Endothelial cell of umbilical vein (primary cell): ENCODE measurements at regions not wholly inside any gene's neighbourhood (a gene's known extent, or its start where the extent isn't known, plus 50 kb on each side); places are given as distances from the start of the nearest gene placed in this dataset.

ENCODE experiments used
- BruUV-seq: library from RNA; stranded (reverse); fragments of 400-500 nt; replicated peaks from 2 replicates; lab custom pipeline; 2021; lab: Mats Ljungman, UMichigan
- CTCF ChIA-PET: fragments of 300-600, 350-600 bp; sonication (Branson Sonifier 250); formaldehyde crosslinking; loops from one replicate; lab custom pipeline; 2021; ENCODE audit warnings: antibody characterized with exemption, inconsistent platforms; lab: Charles Lee
- POLR2A ChIA-PET: fragments of 300-600, 350-600 bp; sonication (Branson Sonifier 250); formaldehyde crosslinking; loops from one replicate; lab custom pipeline; 2021; ENCODE audit warnings: antibody characterized with exemption, inconsistent platforms; lab: Charles Lee
- DNase-seq: peaks from one replicate; pipeline ENCODE4 v3.0.0-alpha.2; 2011; ENCODE audit warnings: low read depth, low spot score
- FAIRE-seq: peaks from 2 replicates; lab custom pipeline; 2011; peaks lifted over from hg19 to GRCh38; lab: Jason Lieb, UNC
- H2AFZ ChIP-seq: 2 replicates; pipeline ENCODE4 v1.6.0; 2012; ENCODE audit warnings: low read depth, low read length, control low read depth, inconsistent platforms
- H3K27ac ChIP-seq: 2 replicates; pipeline ENCODE4 v1.5.1; 2011; ENCODE audit warnings: low read depth, mild to moderate bottlenecking, control low read depth, low read length, moderate library complexity; ENCODE audit not compliant: insufficient read depth
- H3K27me3 ChIP-seq, 2 experiments: 2 replicates each; pipeline versions ENCODE4 v1.6.0 to v1.6.1; 2011; ENCODE audit warnings: low read length in 2 of 2, mixed read lengths in 1 of 2; ENCODE audit not compliant: control insufficient read depth in 2 of 2, insufficient read depth in 2 of 2
- H3K36me3 ChIP-seq, 2 experiments: 2 replicates in 1 of 2; 3 replicates in 1 of 2; pipeline ENCODE4 v1.5.1; 2011; ENCODE audit warnings: low read length in 2 of 2, mild to moderate bottlenecking in 1 of 2, moderate library complexity in 1 of 2; ENCODE audit not compliant: control insufficient read depth in 2 of 2, insufficient read depth in 2 of 2; ENCODE audit errors: extremely low read depth in 1 of 2
- H3K4me1 ChIP-seq: 3 replicates; pipeline ENCODE4 v1.5.1; 2011; ENCODE audit warnings: mild to moderate bottlenecking, low read length; ENCODE audit not compliant: control insufficient read depth, insufficient read depth; ENCODE audit errors: extremely low read depth
- H3K4me2 ChIP-seq: 2 replicates; pipeline ENCODE4 v1.6.1; 2011; ENCODE audit warnings: low read length, control low read depth, mixed read lengths; ENCODE audit not compliant: insufficient read depth
- H3K4me3 ChIP-seq, 3 experiments: fragments of 200-600 bp in 1 of 3; sonication (generic), shearing (Covaris generic) in 1 of 3; replicated peaks in 1 of 3; 2 replicates each; pipeline ENCODE4 v1.5.1; 2011 to 2016; ENCODE audit warnings: control low read depth in 3 of 3, low read length in 3 of 3, mild to moderate bottlenecking in 2 of 3, inconsistent platforms in 1 of 3, low read depth in 1 of 3, moderate library complexity in 1 of 3; ENCODE audit not compliant: insufficient read depth in 1 of 3
- H3K79me2 ChIP-seq: 2 replicates; pipeline ENCODE4 v1.6.0; 2012; ENCODE audit warnings: low read length, inconsistent platforms; ENCODE audit not compliant: control insufficient read depth, insufficient read depth
- H3K9ac ChIP-seq: replicated peaks from 2 replicates; pipeline ENCODE3; 2011; ENCODE audit warnings: low read length, control low read depth; ENCODE audit not compliant: insufficient read depth; ENCODE audit errors: extremely low read depth
- H3K9me1 ChIP-seq: replicated peaks from 3 replicates; pipeline ENCODE4 v1.6.0; 2011; ENCODE audit warnings: mild to moderate bottlenecking, low read length; ENCODE audit not compliant: control insufficient read depth, insufficient read depth; ENCODE audit errors: extremely low read depth
- H3K9me3 ChIP-seq: replicated peaks from 2 replicates; pipeline ENCODE4 v1.5.1; 2012; ENCODE audit warnings: low read length, inconsistent platforms; ENCODE audit not compliant: control insufficient read depth, insufficient read depth
- H4K20me1 ChIP-seq: replicated peaks from 2 replicates; pipeline ENCODE3; 2011; ENCODE audit warnings: mild to moderate bottlenecking, low read length; ENCODE audit not compliant: control insufficient read depth, insufficient read depth; ENCODE audit errors: extremely low read depth
- EZH2 ChIP-seq: IDR thresholded peaks from 2 replicates; pipeline ENCODE4 v1.6.1; 2012; ENCODE audit warnings: borderline replicate concordance, low read depth, mild to moderate bottlenecking, moderate library complexity, low read length, inconsistent platforms; ENCODE audit not compliant: severe bottlenecking
- GATA2 ChIP-seq: IDR thresholded peaks from 2 replicates; pipeline ENCODE4 v1.7.0; 2011; ENCODE audit warnings: low read depth, mild to moderate bottlenecking, moderate library complexity, mixed read lengths, low read length; ENCODE audit not compliant: insufficient read length, insufficient read depth
- JUN ChIP-seq: IDR thresholded peaks from 2 replicates; pipeline ENCODE4 v1.6.1; 2011; ENCODE audit warnings: borderline replicate concordance, low read depth; ENCODE audit not compliant: insufficient read length, insufficient read depth
- MYC ChIP-seq: IDR thresholded peaks from one replicate; pipeline ENCODE4 v1.6.1; 2011; ENCODE audit warnings: mild to moderate bottlenecking, low read depth, low read length
- dilution Hi-C: fragments of 300-500 bp; cut with MboI; formaldehyde crosslinking; loops from one replicate; pipeline ENCODE4 v1.15.0; 2019; ENCODE audit warnings: low sequenced_read_pairs; ENCODE audit not compliant: extremely low pct_ligation_motif_present
- intact Hi-C: fragments of 100-400 bp; cut with micrococcal nuclease; formaldehyde crosslinking; loops from one replicate; pipeline ENCODE4 v1.10.0; 2022
- TF ChIP-seq, protein P1 (sequence below), 2 donors: IDR thresholded peaks; 1 replicate in 1 of 2; 2 replicates in 1 of 2; pipeline ENCODE4 v1.5.1; 2011; ENCODE audit warnings: low read length in 2 of 2, mild to moderate bottlenecking in 2 of 2, moderate library complexity in 2 of 2, control low read depth in 1 of 2, inconsistent platforms in 1 of 2, low read depth in 1 of 2; ENCODE audit not compliant: insufficient read depth in 1 of 2; ENCODE audit errors: extremely low read depth in 1 of 2

DNA sequence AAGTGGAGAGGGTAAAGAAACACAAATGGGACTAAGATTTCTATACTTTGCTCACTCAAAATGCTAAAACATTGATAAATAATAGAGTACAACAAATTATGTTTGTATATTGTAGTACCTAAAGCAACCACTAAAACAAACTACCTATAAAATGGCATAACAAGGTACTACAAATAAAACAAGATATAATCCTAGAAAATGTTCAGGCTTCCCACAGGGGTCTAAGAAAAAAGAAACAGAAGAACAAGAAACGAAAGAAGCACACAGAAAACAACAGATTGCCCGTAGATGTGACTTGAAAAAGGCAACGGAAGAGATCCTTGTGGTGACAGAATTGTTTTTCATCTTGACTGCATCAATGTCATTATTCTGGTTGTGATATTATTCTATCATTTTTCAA is 63.3 kb upstream of the ADGRL4 start:
- intact Hi-C loops: no loop called here
- no peak overlapping the region for H3K9ac ChIP-seq
- no peak for FAIRE-seq

DNA sequence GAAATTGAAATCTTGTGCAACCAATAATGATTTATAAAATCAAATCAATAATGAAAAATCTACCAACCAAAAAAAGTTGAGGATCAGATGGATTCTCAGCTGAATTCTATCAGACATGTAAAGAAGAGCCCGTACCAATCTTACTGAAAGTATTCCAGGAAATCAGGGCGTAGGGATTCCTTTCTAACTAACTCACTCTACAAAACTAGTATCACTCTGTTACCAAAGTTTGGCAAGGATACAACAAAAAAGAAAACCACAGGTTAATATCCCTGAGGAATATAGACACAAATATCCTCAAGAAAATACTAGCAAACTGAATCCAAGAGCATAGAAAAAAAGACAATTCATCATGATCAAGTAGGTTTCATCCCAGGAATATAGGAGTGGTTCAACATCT is 52.8 kb upstream of the ADGRL4 start:
- dilution Hi-C loops: no loop called here
- H3K4me2 ChIP-seq: no peak overlapping the region
- POLR2A ChIA-PET: no interaction called here

More for the DNA sequence above, 63.3 kb upstream of the ADGRL4 start:
- Histone ChIP-seq H3K36me3 (no peaks in the 10 kb centered on the region), H4K20me1 (no peaks in the 10 kb centered on the region), H3K9me3 (no peaks in the 10 kb centered on the region), H3K4me3 (no peak overlapping the region), H3K79me2 (no peaks in the 10 kb centered on the region), H3K27ac (no peak overlapping the region), H3K27me3 (no peaks in the 10 kb centered on the region), H2AFZ (no peak overlapping the region), H3K4me2 (no peak overlapping the region), H3K9me1 (no peaks in the 10 kb centered on the region), H3K4me1 (no peaks in the 10 kb centered on the region)
- POLR2A ChIA-PET: no interaction called here
- TF ChIP-seq MYC (no peak), EZH2 (no peak), GATA2 (no peak)
- DNase-seq: no peak
- BruUV-seq: no TSS peak
- CTCF ChIA-PET: no interaction called here
- dilution Hi-C loops: no loop called here

More for the DNA sequence above, 52.8 kb upstream of the ADGRL4 start:
- H3K36me3 ChIP-seq: no peaks in the 10 kb centered on the region
- no peaks in the 10 kb centered on the region for H3K9me1 ChIP-seq
- TF ChIP-seq MYC (no peak), EZH2 (no peak), JUN (no peak)
- TF ChIP-seq, protein P1, sequence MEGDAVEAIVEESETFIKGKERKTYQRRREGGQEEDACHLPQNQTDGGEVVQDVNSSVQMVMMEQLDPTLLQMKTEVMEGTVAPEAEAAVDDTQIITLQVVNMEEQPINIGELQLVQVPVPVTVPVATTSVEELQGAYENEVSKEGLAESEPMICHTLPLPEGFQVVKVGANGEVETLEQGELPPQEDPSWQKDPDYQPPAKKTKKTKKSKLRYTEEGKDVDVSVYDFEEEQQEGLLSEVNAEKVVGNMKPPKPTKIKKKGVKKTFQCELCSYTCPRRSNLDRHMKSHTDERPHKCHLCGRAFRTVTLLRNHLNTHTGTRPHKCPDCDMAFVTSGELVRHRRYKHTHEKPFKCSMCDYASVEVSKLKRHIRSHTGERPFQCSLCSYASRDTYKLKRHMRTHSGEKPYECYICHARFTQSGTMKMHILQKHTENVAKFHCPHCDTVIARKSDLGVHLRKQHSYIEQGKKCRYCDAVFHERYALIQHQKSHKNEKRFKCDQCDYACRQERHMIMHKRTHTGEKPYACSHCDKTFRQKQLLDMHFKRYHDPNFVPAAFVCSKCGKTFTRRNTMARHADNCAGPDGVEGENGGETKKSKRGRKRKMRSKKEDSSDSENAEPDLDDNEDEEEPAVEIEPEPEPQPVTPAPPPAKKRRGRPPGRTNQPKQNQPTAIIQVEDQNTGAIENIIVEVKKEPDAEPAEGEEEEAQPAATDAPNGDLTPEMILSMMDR (IDR thresholded peaks at IDR 0.05; ENCODE audit: extremely low read depth in 1 of 2, insufficient read depth in 1 of 2, low read depth in 1 of 2, low read length in 2 of 2): no peak
- no peaks in the 10 kb centered on the region for H3K79me2 ChIP-seq
- no TSS peak for BruUV-seq
- no peaks in the 10 kb centered on the region for H3K9me3 ChIP-seq
- no peak for FAIRE-seq
- no peak for DNase-seq
- H4K20me1 ChIP-seq: no peaks in the 10 kb centered on the region
- H3K4me1 ChIP-seq: no peaks in the 10 kb centered on the region
- H3K27me3 ChIP-seq: no peaks in the 10 kb centered on the region
- H2AFZ ChIP-seq: no peak overlapping the region
- CTCF ChIA-PET: no interaction called here
- intact Hi-C loops: no loop called here
- H3K9ac ChIP-seq: no peak overlapping the region
- no peak overlapping the region for H3K4me3 ChIP-seq
- H3K27ac ChIP-seq: no peak overlapping the region
